HL-60 (cell line): ENCODE measurements at regions not wholly inside any gene's neighbourhood (a gene's known extent, or its start where the extent isn't known, plus 50 kb on each side); places are given as distances from the start of the nearest gene placed in this dataset.
"Not testable (repeated sequence)": the region's sequence is repeated elsewhere in the genome, so short reads cannot be mapped to it uniquely, and the experiment has no call there.

ENCODE experiments used
- GABPA ChIP-seq: IDR thresholded peaks from 2 replicates; pipeline ENCODE4 v1.6.1; 2012; ENCODE audit warnings: low read depth
- POLR2AphosphoS5 ChIP-seq: IDR thresholded peaks from 2 replicates; pipeline ENCODE4 v1.6.1; 2012; ENCODE audit warnings: low read depth
- TF ChIP-seq, protein P1 (sequence below): IDR thresholded peaks from one replicate; pipeline ENCODE4 v1.5.1; 2011; ENCODE audit warnings: low read length, control low read depth, inconsistent platforms; ENCODE audit not compliant: insufficient read depth
- TF ChIP-seq, protein P2 (sequence below): IDR thresholded peaks from 2 replicates; pipeline ENCODE4 v1.6.1; 2012; ENCODE audit warnings: low read depth; ENCODE audit not compliant: insufficient replicate concordance

DNA sequence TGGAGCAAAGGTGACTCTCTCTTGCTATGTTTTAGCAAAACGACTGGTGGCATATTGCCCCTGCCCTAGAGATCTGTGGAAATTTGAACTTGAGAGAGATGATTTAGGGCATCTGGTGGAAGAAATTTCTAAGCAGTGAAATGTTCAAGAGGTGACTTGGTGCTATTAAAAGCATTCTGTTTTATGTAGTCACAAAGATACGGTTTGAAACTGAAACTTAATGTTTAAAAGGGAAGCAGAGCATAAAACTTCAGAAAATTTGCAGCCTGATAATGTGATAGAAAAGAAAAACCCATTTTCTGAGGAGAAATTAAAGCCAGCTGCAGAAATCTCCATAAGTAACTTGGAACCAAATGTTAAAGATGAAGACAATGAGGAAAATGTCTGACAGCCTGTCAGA is 1170.7 kb upstream of the IGFBP7 start:
- TF ChIP-seq, protein P1, sequence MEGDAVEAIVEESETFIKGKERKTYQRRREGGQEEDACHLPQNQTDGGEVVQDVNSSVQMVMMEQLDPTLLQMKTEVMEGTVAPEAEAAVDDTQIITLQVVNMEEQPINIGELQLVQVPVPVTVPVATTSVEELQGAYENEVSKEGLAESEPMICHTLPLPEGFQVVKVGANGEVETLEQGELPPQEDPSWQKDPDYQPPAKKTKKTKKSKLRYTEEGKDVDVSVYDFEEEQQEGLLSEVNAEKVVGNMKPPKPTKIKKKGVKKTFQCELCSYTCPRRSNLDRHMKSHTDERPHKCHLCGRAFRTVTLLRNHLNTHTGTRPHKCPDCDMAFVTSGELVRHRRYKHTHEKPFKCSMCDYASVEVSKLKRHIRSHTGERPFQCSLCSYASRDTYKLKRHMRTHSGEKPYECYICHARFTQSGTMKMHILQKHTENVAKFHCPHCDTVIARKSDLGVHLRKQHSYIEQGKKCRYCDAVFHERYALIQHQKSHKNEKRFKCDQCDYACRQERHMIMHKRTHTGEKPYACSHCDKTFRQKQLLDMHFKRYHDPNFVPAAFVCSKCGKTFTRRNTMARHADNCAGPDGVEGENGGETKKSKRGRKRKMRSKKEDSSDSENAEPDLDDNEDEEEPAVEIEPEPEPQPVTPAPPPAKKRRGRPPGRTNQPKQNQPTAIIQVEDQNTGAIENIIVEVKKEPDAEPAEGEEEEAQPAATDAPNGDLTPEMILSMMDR, result not testable (repeated sequence)
- TF ChIP-seq GABPA, POLR2AphosphoS5: not testable (repeated sequence)
- TF ChIP-seq, protein P2, sequence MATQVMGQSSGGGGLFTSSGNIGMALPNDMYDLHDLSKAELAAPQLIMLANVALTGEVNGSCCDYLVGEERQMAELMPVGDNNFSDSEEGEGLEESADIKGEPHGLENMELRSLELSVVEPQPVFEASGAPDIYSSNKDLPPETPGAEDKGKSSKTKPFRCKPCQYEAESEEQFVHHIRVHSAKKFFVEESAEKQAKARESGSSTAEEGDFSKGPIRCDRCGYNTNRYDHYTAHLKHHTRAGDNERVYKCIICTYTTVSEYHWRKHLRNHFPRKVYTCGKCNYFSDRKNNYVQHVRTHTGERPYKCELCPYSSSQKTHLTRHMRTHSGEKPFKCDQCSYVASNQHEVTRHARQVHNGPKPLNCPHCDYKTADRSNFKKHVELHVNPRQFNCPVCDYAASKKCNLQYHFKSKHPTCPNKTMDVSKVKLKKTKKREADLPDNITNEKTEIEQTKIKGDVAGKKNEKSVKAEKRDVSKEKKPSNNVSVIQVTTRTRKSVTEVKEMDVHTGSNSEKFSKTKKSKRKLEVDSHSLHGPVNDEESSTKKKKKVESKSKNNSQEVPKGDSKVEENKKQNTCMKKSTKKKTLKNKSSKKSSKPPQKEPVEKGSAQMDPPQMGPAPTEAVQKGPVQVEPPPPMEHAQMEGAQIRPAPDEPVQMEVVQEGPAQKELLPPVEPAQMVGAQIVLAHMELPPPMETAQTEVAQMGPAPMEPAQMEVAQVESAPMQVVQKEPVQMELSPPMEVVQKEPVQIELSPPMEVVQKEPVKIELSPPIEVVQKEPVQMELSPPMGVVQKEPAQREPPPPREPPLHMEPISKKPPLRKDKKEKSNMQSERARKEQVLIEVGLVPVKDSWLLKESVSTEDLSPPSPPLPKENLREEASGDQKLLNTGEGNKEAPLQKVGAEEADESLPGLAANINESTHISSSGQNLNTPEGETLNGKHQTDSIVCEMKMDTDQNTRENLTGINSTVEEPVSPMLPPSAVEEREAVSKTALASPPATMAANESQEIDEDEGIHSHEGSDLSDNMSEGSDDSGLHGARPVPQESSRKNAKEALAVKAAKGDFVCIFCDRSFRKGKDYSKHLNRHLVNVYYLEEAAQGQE, result not testable (repeated sequence)
